ENCODE measurements at regions not wholly inside any gene's neighbourhood (a gene's known extent, or its start where the extent isn't known, plus 50 kb on each side); places are given as distances from the start of the nearest gene placed in this dataset.
"Not testable (repeated sequence)": the region's sequence is repeated elsewhere in the genome, so short reads cannot be mapped to it uniquely, and the experiment has no call there.

- DNase-seq = no peak
Measured at GRCh38 chr4:27775156-27775555, 914.5 kb downstream of the STIM2 start.

- DNase-seq = no peak
Measured at GRCh38 chr4:27779827-27780226, 919.2 kb downstream of the STIM2 start.

DNA sequence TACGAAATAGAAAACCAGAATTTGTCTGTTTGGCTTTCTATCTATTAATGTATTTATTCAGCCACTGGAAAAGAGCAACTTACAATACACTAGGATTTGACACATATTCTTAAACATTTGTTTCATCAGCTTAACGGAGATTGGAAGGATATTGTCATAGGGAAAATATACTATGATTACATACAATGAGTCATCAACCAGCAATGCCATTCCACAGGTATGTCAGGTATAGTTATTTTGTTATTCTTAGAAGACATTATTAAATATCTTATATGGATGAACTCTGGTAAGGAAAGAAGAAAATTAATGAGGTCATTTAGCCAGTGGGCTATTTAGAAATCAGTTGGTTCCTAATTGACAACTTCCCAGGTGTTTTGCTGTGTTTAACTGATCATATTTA is 926.6 kb downstream of the STIM2 start:
- no peak for DNase-seq

GRCh38 chr4:27789773-27790172 is 929.1 kb downstream of the STIM2 start:
- no peak for DNase-seq

DNA sequence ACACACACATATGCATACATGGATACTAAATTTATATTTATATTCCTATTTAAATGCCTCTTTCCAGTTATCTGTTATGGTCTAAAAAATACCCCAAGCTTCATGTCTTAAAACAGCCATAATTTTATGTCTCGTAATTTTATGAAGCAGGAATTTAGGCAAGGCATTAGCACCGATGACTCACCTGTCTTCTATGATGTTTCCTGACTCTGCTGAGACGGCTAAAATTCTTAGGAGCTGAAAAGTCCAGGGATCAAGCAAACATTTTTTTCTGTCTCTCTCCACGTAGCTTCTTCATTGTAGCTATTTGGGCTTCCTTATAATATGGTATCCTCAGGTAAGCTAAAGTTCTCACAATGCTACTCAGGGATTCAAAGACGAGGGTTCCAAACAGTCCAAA is 930.3 kb downstream of the STIM2 start:
- no peak for DNase-seq

DNA sequence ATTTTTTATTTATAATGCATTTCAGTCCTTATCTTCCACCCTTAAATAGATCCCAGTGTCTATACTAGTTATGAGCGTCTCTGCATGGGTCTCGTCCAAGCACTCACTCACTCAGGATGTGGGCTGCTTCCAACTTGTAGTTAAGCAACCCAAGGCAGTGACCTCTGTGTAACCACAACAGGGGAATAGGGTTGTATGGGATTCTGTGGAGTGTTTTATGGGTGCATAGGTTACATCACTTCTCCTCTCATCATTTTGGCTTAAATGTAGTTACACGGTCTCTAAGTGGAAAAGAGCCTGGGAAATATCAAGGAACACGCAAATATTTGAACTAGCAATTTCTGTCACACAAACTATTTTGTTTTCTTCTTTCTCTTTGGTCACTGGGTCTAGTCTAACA is 931.0 kb downstream of the STIM2 start:
- no peak for DNase-seq

DNA sequence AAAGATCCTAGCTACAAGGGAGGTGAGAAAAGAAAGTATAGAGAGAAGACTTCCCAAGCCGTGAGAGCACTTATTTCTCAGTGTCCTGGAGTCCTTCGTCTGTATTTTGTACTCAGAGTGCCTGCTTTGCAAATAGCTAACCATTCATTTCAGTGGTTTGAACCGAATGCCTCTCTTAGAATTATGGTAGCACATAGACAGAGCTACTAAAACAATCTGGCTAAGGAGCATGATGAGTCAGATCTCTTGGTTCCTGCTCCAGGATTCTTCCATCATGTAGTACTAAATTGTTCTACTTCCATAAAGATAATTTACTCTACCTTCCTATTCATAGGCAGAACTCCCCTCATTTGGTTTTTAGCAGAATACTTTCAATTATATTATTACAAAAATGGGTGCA is 946.6 kb downstream of the STIM2 start:
- no peak for DNase-seq

DNA sequence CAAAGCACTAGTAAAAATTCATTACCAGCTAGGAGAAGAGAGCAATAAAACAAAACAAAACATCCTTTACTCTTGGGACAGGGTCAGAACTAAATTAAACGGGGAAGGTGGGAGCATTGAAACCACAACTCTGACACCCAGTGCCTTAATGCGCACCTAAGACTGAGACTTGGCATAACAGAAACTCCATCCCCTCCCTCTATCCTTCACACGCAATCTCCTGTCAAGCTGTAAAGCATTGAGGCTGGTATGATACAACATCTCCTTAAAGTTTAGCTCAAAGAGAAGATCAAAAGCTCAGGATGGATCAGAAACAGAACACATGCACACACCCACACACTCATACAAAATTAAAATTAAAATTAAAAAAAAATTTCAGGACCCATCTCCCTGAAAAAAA is 951.3 kb downstream of the STIM2 start:
- no peak for DNase-seq

DNA sequence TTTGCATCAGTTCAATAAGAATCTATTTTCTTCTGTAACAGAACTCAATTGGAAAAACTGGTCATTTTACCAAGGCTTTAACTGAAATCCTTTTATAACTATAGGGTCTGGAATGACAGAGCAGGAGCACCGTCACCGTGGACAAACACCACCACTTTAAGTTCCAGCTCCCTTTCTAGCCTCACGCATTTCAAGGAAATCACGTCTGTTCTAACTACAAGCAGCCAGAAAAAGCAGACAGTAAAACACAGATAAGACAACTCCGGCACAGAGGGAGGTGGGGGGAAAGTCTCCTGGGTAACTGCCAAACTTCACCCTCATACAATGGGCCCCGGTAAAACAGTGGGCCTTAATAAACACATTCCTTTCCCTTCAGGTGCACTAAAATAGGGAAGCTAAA is 952.6 kb downstream of the STIM2 start:
- not testable (repeated sequence) for DNase-seq

DNA sequence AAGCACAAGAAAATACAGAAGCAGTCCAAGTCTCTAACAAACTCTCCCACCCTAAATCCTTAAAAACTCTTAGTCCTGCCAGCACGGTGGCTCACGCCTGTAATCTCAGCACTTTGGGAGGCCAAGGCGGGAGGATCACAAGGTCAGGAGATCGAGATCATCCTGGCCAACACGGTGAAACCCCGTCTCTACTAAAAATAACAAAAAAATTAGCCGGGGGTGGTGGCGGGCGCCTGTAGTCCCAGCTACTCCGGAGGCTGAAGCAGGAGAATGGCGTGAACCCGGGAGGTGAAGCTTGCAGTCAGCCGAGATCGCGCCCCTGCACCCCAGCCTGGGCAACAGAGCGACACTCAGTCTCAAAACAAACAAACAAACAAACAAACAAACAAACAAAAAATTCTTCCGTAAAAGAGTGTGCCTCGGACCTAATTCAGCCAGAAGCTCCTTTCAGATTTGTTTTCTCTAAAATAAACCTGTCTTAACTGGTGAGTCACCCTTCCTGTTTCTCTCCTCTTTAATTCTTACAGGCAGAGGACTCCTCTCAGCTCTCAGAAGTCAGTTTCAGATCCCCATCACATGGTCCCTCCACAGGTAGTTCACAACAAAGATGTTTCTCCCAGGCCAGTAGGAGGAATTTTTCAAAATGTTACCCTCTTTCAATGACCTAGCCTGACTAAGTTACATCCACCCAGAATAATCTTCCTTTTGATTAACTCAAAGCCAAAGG is 953.2 kb downstream of the STIM2 start:
- not testable (repeated sequence) for DNase-seq

DNA sequence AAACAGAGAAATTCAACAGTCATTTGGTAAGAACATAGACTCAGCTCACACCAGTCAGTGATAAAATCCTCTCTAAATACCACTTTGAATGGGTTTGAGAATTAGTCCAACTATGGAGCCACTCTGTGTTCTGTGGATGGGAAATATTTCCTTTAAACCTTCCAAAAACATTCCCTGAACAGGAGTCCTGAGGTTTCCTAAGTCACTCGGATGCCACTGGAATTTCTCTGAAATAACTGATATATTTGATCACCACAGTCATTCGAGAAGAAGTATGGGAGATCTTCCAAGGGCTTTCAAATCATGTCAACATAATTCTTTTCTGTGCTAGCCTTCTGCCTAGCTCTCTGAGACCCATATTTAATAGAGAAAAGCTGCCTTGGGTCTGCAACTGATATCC is 958.6 kb downstream of the STIM2 start:
- no peak for DNase-seq

DNA sequence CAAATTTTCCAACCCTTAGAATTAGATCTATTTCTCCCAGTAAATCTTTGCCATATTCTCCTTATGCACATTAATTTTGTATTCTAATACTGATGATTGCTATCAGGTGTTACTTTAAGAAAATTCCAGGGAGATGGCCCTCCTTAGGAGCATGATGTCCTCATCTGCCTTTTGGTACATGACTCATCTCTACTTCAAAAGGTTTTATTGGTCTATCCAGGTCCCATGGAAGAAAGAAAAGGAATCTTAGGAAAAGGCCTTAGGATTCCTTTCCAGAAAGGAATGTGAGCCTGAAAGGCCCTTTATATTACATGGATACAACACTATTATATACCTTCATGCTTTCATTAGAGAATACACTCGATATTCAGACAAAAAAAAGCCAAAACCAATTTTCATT is 968.2 kb downstream of the STIM2 start:
- DNase-seq = no peak

GRCh38 chr4:27830251-27830650 is 969.6 kb downstream of the STIM2 start:
- DNase-seq = no peak

DNA sequence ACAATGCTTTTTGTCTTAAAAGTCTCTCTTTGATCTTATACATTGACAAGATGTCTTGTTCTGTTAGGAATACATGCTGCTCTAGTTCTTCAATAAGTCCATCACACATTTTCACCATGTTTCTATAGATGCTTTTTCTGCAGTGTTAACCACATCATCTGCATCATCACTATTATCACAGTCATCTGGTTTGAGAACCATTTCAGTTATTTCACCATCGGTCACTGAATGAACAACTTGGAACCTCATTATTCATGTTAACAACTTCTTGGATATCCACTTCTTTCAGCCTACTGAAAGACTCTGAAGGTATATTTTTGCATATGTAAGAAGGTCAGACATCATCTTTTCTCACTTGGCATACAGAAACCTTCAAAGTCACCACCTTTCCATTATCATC is 975.2 kb downstream of the STIM2 start:
- no peak for DNase-seq

DNA sequence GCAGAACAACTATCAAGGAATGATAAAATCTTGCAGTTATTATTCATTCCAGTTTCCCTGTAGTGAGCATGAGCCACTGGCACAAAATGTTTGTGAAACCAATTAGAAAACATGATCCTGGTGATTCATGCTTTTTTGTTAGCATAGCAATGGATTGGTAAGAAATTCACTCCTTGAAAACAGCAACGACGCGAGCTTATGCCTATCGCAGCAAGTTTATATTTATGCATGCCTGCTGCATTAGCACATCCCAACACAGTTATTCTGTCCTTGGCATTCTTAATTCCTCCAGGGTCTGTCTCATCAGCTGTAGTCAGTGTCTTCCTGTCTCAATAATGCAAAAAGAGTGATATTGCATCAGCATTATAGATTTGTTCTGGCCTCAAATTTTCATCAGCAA is 975.9 kb downstream of the STIM2 start:
- no peak for DNase-seq

DNA sequence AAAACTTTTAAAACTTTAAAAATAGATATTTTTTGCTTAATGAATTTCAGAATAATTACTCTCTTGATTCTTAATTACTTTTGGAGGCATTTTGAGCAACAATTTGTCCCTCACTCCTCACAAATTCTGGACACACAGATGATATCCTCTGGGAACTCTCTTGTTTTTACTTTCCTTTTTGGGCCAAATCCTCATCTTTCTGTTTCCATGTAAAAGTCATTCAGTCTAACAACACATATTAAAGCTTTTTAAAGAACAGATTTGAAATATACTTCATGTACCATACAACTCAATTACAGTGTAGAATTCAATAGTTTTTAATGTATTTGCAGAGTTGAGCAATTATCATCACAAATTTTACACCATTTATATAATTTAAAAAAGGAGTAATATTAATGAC is 983.1 kb downstream of the STIM2 start:
- DNase-seq = no peak

DNA sequence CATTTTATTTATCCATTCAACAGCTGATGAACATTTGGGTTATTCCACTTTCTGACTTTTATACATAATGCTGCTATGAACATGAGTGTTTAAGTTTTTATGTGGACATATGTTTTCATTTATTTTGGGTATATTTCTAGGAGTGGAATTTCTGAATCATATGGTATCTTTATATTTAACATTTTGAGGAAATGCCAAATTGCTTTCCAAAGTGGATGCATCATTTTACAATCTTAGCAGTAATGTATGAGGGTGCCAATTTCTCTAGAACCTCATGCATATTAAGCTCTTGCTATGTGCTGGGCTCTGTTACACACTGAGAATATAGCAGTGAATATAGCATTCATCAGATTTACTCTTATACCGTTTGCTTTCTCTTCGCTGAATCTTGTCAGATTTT is 983.7 kb downstream of the STIM2 start:
- no peak for DNase-seq

DNA sequence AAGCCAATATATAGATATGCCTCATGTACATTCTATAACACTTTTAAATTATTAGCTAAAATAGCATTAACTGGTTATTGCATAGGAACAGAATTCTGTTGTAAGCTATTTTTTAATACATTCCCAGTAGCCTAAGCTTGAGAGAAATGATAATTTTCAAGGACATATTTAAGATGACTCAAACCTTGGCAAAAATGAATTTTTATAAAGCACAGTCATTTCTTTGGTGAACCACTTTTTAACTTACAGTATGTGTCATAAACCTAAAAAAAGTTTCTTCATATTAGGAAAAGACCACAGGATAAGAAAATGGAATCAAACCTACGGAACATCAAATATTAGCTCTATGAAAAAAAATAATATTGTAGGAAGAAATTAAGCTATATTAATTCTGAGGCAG is 986.3 kb downstream of the STIM2 start:
- DNase-seq = no peak

- peak; percentile 9 for DNase-seq
Measured at GRCh38 chr4:27861381-27861787, 1000.7 kb downstream of the STIM2 start.

GRCh38 chr4:27861802-27862201 is 1001.2 kb downstream of the STIM2 start:
- no peak for DNase-seq

- DNase-seq = no peak
Measured at GRCh38 chr4:27873596-27873995, 1013.0 kb downstream of the STIM2 start.

DNA sequence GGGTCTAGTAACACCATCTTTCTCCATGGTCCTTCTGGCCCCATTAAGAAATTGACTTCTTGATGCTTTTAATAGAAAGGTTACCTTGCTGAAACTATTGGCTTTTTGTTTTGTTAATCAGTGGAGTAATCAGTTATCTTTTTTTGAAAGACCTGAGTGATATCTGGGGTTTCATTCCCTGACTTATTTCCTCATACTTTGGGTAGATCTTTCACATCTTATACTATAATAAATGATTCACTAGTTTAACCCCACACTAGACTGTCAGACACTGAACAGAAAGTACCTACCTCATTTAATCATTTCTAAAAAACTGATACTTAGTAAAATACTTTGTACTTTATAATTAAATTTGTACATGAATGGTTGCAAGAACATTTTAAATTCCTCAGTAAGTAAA is 1021.1 kb downstream of the STIM2 start:
- DNase-seq = no peak

- DNase-seq = no peak
Measured at GRCh38 chr4:27886120-27886519, 1025.5 kb downstream of the STIM2 start.

GRCh38 chr4:27887646-27888045 is 1027.0 kb downstream of the STIM2 start:
- DNase-seq = no peak

- DNase-seq = no peak
Measured at GRCh38 chr4:27888505-27888904, 1027.9 kb downstream of the STIM2 start.

- no peak for DNase-seq
Measured at GRCh38 chr4:27894951-27895350, 1034.3 kb downstream of the STIM2 start.
